Nephron progenitor cell (in vitro differentiated cells): ENCODE measurements at regions not wholly inside any gene's neighbourhood (a gene's known extent, or its start where the extent isn't known, plus 50 kb on each side); places are given as distances from the start of the nearest gene placed in this dataset.

Experiments used
- DNase-seq: peaks from one replicate; pipeline ENCODE4 v3.0.0; 2021
- H3K27ac Mint-ChIP-seq: 2 replicates; pipeline ENCODE4 v1.8.0; 2021; ENCODE audit warnings: mild to moderate bottlenecking, moderate library complexity, mixed read lengths
- H3K27me3 Mint-ChIP-seq: 2 replicates; pipeline ENCODE4 v1.8.0; 2021; ENCODE audit warnings: mild to moderate bottlenecking, low read depth, mixed read lengths; ENCODE audit not compliant: poor library complexity
- H3K36me3 Mint-ChIP-seq: 2 replicates; pipeline ENCODE4 v1.8.0; 2021; ENCODE audit warnings: low read depth, mixed read lengths
- H3K4me1 Mint-ChIP-seq: 2 replicates; pipeline ENCODE4 v1.8.0; 2021; ENCODE audit warnings: mixed read lengths
- H3K4me3 Mint-ChIP-seq: 2 replicates; pipeline ENCODE4 v1.8.0; 2021; ENCODE audit warnings: mild to moderate bottlenecking, moderate library complexity, mixed read lengths
- H3K9me3 Mint-ChIP-seq: 2 replicates; pipeline ENCODE4 v1.8.0; 2021; ENCODE audit warnings: mild to moderate bottlenecking, moderate library complexity, mixed read lengths
- TF ChIP-seq, protein P1 (sequence below): fragments of 200-600 bp; sonication (generic); IDR thresholded peaks from 2 replicates; pipeline ENCODE4 v1.5.0; 2021; ENCODE audit warnings: antibody characterized with exemption

DNA sequence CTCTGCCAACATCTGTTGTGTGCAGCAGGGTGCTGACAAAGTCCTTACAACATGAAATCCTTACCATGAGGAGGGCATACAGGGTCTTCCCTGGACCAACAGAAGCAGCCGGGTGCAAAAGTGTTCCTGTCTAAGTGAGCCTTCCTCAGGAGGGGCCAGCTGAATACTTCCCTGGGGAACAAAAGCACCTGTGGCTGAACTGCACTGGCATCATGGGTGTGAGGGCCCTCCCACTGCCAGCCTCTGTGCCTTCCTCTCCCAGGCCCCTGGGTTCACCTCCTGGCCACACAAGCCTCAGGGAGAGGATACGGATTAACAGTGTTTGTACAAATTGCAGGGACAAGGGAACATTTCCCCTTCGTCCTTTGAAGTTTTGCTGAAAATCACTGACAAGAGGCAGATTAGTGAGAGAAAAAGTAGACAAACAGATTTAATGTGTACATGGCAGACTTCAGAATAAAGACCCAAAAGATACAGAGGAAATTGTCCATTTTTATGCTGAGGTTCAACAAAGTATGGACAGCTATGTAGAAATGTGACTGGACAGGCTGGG lies 91.0 kb upstream of the PPM1J start:
- no peaks in the 10 kb centered on the region for H3K9me3 Mint-ChIP-seq
- no peak for DNase-seq
- H3K4me3 Mint-ChIP-seq = no peak overlapping the region
- H3K36me3 Mint-ChIP-seq = no peaks in the 10 kb centered on the region
- peaks cover 54% of the 10 kb centered on the region for H3K4me1 Mint-ChIP-seq
- TF ChIP-seq, protein P1, sequence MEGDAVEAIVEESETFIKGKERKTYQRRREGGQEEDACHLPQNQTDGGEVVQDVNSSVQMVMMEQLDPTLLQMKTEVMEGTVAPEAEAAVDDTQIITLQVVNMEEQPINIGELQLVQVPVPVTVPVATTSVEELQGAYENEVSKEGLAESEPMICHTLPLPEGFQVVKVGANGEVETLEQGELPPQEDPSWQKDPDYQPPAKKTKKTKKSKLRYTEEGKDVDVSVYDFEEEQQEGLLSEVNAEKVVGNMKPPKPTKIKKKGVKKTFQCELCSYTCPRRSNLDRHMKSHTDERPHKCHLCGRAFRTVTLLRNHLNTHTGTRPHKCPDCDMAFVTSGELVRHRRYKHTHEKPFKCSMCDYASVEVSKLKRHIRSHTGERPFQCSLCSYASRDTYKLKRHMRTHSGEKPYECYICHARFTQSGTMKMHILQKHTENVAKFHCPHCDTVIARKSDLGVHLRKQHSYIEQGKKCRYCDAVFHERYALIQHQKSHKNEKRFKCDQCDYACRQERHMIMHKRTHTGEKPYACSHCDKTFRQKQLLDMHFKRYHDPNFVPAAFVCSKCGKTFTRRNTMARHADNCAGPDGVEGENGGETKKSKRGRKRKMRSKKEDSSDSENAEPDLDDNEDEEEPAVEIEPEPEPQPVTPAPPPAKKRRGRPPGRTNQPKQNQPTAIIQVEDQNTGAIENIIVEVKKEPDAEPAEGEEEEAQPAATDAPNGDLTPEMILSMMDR = no peak
- peaks cover 30% of the 10 kb centered on the region for H3K27me3 Mint-ChIP-seq
- no peak overlapping the region for H3K27ac Mint-ChIP-seq

DNA sequence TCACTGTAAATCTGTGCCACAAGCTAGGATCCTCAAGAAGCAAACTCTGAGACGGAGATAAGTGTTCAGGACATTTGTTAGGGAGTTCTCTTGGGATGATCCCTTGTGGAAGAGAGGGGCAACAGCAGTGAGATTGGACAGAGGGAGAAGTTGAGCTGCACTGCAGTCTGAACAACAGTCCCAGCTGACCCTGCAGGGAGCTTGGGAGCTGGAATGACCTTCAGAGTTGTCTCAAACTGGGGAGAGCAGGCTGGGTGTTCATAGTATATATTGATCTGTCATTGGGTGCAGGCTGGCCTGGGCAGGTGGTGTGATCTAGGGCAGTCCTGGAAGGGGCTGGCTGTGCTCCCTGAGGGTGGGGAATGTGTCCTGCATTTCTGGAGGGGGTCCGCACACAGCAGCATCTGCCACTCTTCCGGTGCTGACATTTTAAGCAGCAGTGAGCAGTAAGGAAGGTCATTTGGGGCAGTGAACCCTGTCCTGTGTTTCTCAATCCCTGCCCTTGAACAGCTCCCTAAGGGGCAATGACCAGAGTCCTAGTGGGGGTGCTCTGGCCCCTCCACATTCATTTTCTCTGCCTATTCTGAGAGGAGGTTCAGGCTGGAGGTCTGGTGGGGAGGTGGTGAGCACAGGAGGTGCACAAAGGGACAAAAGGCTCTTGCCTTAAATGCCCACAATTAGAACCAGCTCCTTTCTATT lies 90.2 kb upstream of the PPM1J start:
- H3K4me3 Mint-ChIP-seq = peak overlapping the region; percentile 9
- peak; percentile 34 for DNase-seq
- TF ChIP-seq, protein P1 = no peak
- peaks cover 29% of the 10 kb centered on the region for H3K27me3 Mint-ChIP-seq
- H3K4me1 Mint-ChIP-seq = peaks cover 46% of the 10 kb centered on the region
- H3K9me3 Mint-ChIP-seq = no peaks in the 10 kb centered on the region
- H3K36me3 Mint-ChIP-seq = no peaks in the 10 kb centered on the region
- H3K27ac Mint-ChIP-seq = no peak overlapping the region

GRCh38 chr1:112803906-112804762 lies 89.0 kb upstream of the PPM1J start:
- H3K9me3 Mint-ChIP-seq = no peaks in the 10 kb centered on the region
- H3K27me3 Mint-ChIP-seq = peaks cover 30% of the 10 kb centered on the region
- no peak overlapping the region for H3K27ac Mint-ChIP-seq
- no peaks in the 10 kb centered on the region for H3K36me3 Mint-ChIP-seq
- peaks cover 36% of the 10 kb centered on the region for H3K4me1 Mint-ChIP-seq
- H3K4me3 Mint-ChIP-seq = no peak overlapping the region
- TF ChIP-seq, protein P1 = peak; percentile 69
- peak; percentile 71 for DNase-seq

DNA sequence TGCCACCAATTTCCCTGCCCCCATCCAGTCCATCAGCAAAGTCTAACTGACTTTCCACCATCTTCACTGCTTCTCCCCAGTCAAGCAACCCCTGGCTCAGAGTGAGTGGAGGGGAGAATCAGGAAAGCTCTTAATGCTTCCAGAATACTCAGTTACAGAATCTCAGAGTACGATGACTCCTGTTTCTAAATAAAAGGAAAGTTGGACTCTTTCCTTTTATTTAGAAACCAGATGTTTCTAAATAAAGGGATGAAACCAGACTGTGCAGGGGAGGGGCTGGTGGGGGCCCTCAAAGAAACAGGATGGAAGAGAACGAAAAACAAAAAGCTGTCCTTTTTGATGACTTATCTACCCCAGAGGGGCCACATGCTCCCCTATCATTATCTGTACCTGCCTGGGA lies 85.2 kb upstream of the PPM1J start:
- Mint-ChIP-seq H3K4me1 (peaks cover 45% of the 10 kb centered on the region), H3K27ac (no peak overlapping the region), H3K9me3 (no peaks in the 10 kb centered on the region), H3K36me3 (no peaks in the 10 kb centered on the region), H3K4me3 (no peak overlapping the region), H3K27me3 (peaks cover 20% of the 10 kb centered on the region)
- TF ChIP-seq, protein P1 = no peak
- no peak for DNase-seq

DNA sequence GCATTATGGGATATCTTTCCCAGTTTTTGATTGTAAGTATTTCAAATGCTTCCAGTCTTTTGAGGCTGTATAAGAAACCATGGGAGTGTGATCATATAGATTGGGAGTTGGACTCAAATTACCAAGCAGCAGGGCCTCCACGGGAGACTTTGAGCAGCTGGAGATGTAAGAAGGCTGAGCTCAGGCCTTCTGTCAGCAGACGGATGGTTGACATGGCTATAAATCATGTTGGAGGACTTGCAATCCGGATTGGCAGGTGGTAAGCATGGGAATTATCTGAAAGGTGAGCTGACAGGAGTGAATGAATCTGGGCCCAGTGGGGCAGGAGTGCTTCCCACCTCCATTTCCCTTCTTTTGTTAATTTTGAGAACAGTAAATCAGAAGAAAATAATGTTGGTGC lies 83.2 kb upstream of the PPM1J start:
- H3K36me3 Mint-ChIP-seq = no peaks in the 10 kb centered on the region
- H3K4me1 Mint-ChIP-seq = peaks cover 49% of the 10 kb centered on the region
- H3K9me3 Mint-ChIP-seq = no peaks in the 10 kb centered on the region
- peaks cover 20% of the 10 kb centered on the region for H3K27me3 Mint-ChIP-seq
- no peak overlapping the region for H3K27ac Mint-ChIP-seq
- no peak for DNase-seq
- no peak overlapping the region for H3K4me3 Mint-ChIP-seq
- TF ChIP-seq, protein P1 = no peak
